ENCODE measurements at regions not wholly inside any gene's neighbourhood (a gene's known extent, or its start where the extent isn't known, plus 50 kb on each side); places are given as distances from the start of the nearest gene placed in this dataset.

DNA sequence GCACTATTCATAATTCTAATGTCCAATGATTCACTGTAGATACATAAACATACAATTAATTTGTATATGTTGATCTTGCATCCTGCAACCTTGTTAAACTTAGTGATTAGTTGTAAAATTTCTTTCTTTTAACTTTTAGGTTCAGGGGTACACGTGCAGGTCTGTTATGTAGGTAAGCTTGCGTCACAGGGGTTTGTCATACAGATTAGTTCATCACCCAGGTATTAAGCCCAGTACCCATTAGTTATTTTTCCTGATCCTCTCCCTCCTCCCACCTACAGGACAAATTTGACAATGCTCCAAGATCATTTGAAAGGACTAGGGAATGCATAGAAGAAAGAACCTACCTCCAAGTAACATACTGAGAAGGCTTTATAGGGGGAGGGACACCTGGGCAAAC is 290.1 kb downstream of the SRBD1 start:
- Histone ChIP-seq H3K4me3 (ENCODE audit: low read length in 2 of 2) (no peak overlapping the region), H3K9ac (ENCODE audit: low read length in 2 of 2) (no peak overlapping the region), H3K9me3 (ENCODE audit: control insufficient read depth in 2 of 2, low read length in 2 of 2) (peaks cover 0 to 3% of the 10 kb centered on the region in 2 donors), H3K4me1 (ENCODE audit: control insufficient read depth, insufficient read depth, low read length) (peaks cover 18% of the 10 kb centered on the region), H3K36me3 (ENCODE audit: control insufficient read depth in 2 of 2, insufficient read depth in 2 of 2, low read length in 2 of 2) (no peaks in the 10 kb centered on the region), H3K27ac (ENCODE audit: low read length) (no peak overlapping the region), H3K27me3 (ENCODE audit: control insufficient read depth in 1 of 2, insufficient read depth in 2 of 2, low read length in 2 of 2) (no peaks in the 10 kb centered on the region)

DNA sequence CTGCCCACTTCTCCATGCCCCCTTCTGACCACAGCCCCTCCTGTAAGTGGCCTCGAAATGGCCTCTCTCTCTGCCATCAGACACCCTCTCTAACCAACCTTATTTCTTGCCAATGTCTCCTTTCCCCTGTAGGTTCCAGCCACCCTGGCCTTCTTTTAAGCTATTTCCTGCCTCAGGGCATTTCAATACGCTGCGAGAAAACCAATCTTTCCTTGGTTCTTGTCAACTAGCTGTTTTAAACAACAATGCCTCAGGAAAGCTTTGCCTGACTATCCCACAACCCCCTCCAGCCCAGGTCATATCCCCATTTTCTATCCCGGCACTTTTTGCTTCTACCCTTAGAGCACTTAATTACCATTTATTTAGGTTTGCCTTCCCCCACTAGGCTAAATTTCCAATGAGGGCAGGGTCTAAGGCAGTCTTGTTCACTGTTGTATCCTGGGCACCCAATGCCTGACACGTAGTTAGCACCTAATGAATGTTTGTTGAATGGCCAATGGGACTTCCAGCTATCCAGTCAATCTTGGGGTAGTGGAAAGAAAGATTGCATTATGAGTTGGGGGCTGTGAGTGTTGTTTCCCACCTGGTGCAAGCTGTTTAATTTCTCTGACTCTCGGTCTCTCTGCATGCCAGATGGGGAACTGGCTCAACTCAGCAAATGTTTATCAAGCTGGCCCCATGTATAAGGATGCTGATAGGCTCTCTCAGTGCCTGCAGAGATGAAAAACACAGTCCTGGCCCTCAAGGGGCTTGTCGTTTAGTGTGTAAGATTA is 291.2 kb downstream of the SRBD1 start:
- Histone ChIP-seq H3K27ac (ENCODE audit: low read length) (no peak overlapping the region), H3K4me1 (ENCODE audit: control insufficient read depth, insufficient read depth, low read length) (peaks cover 24% of the 10 kb centered on the region), H3K9me3 (ENCODE audit: control insufficient read depth in 2 of 2, low read length in 2 of 2) (peaks cover 0 to 3% of the 10 kb centered on the region in 2 donors), H3K36me3 (ENCODE audit: control insufficient read depth in 2 of 2, insufficient read depth in 2 of 2, low read length in 2 of 2) (no peaks in the 10 kb centered on the region), H3K4me3 (ENCODE audit: low read length in 2 of 2) (no peak overlapping the region), H3K27me3 (ENCODE audit: control insufficient read depth in 1 of 2, insufficient read depth in 2 of 2, low read length in 2 of 2) (no peaks in the 10 kb centered on the region), H3K9ac (ENCODE audit: low read length in 2 of 2) (no peak overlapping the region)

DNA sequence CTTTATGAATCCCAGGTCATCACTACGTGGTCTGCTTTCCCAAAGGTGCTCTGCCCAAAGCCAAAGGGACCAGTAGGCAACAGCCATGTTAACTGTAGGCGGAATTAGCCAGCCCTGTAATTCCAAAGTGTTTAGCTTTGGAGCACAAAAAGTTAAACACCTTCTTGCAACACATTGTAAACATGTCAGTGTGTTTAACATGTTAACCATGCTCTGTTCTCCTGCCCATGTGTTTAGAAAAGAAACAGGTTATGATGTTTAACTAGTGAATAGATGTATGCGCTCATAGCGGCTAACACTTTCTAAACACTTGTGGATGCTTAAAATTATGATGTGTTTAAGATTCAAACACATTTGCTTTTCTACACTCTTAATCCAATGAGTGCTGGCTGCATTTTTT is 292.4 kb downstream of the SRBD1 start:
- Histone ChIP-seq H3K9me3 (ENCODE audit: control insufficient read depth in 2 of 2, low read length in 2 of 2) (peaks cover 0 to 2% of the 10 kb centered on the region in 2 donors), H3K36me3 (ENCODE audit: control insufficient read depth in 2 of 2, insufficient read depth in 2 of 2, low read length in 2 of 2) (no peaks in the 10 kb centered on the region), H3K27ac (ENCODE audit: low read length) (no peak overlapping the region), H3K4me3 (ENCODE audit: low read length in 2 of 2) (no peak overlapping the region), H3K4me1 (ENCODE audit: control insufficient read depth, insufficient read depth, low read length) (peaks cover 24% of the 10 kb centered on the region), H3K9ac (ENCODE audit: low read length in 2 of 2) (no peak overlapping the region), H3K27me3 (ENCODE audit: control insufficient read depth in 1 of 2, insufficient read depth in 2 of 2, low read length in 2 of 2) (no peaks in the 10 kb centered on the region)

DNA sequence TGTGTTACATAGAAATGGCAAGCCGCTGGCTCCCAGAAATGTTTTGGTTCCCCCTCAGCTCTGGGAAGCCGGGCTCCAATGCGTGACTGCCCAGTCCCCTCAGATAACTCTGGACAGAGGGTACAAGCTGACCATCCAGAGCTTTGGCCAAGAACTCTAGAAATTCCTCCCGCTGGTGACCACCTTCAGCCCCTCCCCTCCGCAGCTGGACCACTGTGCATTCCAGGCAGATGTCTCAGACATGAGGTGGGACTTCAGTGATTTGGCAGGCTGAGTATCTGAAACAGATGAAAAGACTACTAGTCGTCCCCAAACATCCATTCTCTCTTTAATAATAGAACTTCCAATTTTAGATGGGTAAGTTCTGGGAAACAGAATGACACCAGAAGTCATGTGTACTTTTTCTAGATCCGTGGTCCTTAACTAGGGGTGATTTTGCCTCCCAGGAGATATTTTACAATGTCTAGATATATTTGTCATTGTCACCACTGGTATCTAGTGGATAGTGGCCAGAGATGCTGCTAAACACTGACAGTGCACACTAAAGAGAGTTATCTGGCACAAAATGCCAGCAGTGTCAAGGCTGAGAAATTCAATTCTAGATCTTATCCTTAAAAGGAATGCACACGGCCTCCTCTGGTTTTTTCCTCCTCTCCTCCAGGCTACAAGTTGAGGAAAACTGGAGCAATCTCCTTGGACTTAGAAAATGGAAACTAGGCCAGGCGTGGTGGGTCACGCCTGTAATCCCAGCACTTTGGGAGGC is 294.3 kb downstream of the SRBD1 start:
- Histone ChIP-seq H3K27me3 (ENCODE audit: control insufficient read depth in 1 of 2, insufficient read depth in 2 of 2, low read length in 2 of 2) (no peaks in the 10 kb centered on the region), H3K4me3 (ENCODE audit: low read length in 2 of 2) (no peak overlapping the region)

DNA sequence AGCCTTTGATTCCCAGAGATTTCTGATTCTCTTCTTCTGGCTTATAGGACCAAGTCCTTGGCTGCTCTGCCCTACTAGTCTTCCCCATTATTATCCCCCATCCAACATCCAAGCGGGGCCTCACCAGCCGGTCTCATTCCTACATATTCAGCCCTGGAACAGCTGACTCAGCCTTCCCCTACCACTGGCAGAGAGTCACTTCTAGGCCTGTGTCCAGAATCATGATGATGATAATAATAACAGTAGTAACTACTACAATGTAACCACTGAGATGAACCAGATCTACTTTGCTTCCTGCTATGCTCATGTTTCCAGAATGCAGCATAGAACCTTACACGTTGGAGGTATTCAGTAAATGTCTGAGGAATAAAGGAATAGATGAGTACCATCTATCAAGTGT is 295.2 kb downstream of the SRBD1 start:
- Histone ChIP-seq H3K27ac (ENCODE audit: low read length) (peak overlapping the region; percentile 55), H3K9ac (ENCODE audit: low read length in 2 of 2) (peak overlapping the region in 1 of 2 donors; percentile 28)

More for the DNA sequence above, 294.3 kb downstream of the SRBD1 start:
- H3K4me1 ChIP-seq (ENCODE audit: control insufficient read depth, insufficient read depth, low read length), result peaks cover 24% of the 10 kb centered on the region
- no peaks in the 10 kb centered on the region for H3K9me3 ChIP-seq (ENCODE audit: control insufficient read depth in 2 of 2, low read length in 2 of 2)
- peak overlapping the region; percentile 55 for H3K27ac ChIP-seq (ENCODE audit: low read length)
- no peak overlapping the region for H3K9ac ChIP-seq (ENCODE audit: low read length in 2 of 2)
- H3K36me3 ChIP-seq (ENCODE audit: control insufficient read depth in 2 of 2, insufficient read depth in 2 of 2, low read length in 2 of 2), result no peaks in the 10 kb centered on the region

DNA sequence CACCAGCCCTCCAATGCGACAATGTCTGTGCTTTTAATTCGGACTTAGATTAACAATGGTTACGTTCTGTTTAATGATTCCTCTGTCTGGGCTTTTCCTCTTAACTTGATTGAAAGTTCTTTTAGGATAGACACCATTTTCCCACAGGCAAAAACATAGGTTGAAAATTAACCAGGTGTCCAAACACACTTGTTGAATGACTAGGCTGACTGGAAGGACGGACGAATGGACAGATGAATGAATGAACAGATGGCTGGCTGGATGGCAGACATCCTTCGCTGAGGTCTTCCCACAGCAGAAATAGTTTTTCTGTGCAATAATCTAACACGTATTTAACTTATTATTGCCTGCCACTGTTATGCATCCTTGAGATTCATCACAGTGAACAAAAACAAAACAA is 298.8 kb downstream of the SRBD1 start:
- Histone ChIP-seq H3K36me3 (ENCODE audit: control insufficient read depth in 2 of 2, insufficient read depth in 2 of 2, low read length in 2 of 2) (no peaks in the 10 kb centered on the region), H3K27ac (ENCODE audit: low read length) (no peak overlapping the region), H3K27me3 (ENCODE audit: control insufficient read depth in 1 of 2, insufficient read depth in 2 of 2, low read length in 2 of 2) (no peaks in the 10 kb centered on the region), H3K4me3 (ENCODE audit: low read length in 2 of 2) (no peak overlapping the region), H3K9ac (ENCODE audit: low read length in 2 of 2) (no peak overlapping the region), H3K4me1 (ENCODE audit: control insufficient read depth, insufficient read depth, low read length) (peaks cover 16% of the 10 kb centered on the region), H3K9me3 (ENCODE audit: control insufficient read depth in 2 of 2, low read length in 2 of 2) (no peaks in the 10 kb centered on the region)

More for the DNA sequence above, 295.2 kb downstream of the SRBD1 start:
- H3K27me3 ChIP-seq (ENCODE audit: control insufficient read depth in 1 of 2, insufficient read depth in 2 of 2, low read length in 2 of 2), result no peaks in the 10 kb centered on the region
- no peak overlapping the region for H3K4me3 ChIP-seq (ENCODE audit: low read length in 2 of 2)
- H3K36me3 ChIP-seq (ENCODE audit: control insufficient read depth in 2 of 2, insufficient read depth in 2 of 2, low read length in 2 of 2), result no peaks in the 10 kb centered on the region
- H3K9me3 ChIP-seq (ENCODE audit: control insufficient read depth in 2 of 2, low read length in 2 of 2), result no peaks in the 10 kb centered on the region
- peaks cover 24% of the 10 kb centered on the region for H3K4me1 ChIP-seq (ENCODE audit: control insufficient read depth, insufficient read depth, low read length)

DNA sequence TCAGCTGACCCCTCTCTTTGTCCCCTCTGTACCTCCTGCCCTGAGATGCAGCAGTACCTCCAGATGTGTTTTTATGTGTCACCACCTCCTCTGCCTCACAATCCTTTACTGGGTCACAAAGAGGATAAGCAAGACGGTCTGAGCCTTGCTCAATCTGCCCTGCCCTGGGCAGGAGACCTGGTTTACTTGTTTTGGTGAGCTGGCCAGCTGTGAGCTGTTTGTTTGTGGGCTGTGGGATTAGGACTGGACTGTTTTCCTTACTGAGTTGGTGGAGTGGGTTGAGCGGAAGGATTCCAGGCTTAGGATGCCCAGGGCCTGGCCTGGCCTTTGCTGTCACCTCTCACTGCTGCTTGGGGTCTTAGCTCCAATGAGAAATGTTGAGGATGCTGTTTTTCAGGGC is 299.5 kb downstream of the SRBD1 start:
- no peaks in the 10 kb centered on the region for H3K27me3 ChIP-seq (ENCODE audit: control insufficient read depth in 1 of 2, insufficient read depth in 2 of 2, low read length in 2 of 2)
- no peak overlapping the region for H3K27ac ChIP-seq (ENCODE audit: low read length)
- H3K9me3 ChIP-seq (ENCODE audit: control insufficient read depth in 2 of 2, low read length in 2 of 2), result no peaks in the 10 kb centered on the region
- H3K4me1 ChIP-seq (ENCODE audit: control insufficient read depth, insufficient read depth, low read length), result peaks cover 12% of the 10 kb centered on the region
- no peak overlapping the region for H3K9ac ChIP-seq (ENCODE audit: low read length in 2 of 2)
- no peaks in the 10 kb centered on the region for H3K36me3 ChIP-seq (ENCODE audit: control insufficient read depth in 2 of 2, insufficient read depth in 2 of 2, low read length in 2 of 2)
- H3K4me3 ChIP-seq (ENCODE audit: low read length in 2 of 2), result no peak overlapping the region

DNA sequence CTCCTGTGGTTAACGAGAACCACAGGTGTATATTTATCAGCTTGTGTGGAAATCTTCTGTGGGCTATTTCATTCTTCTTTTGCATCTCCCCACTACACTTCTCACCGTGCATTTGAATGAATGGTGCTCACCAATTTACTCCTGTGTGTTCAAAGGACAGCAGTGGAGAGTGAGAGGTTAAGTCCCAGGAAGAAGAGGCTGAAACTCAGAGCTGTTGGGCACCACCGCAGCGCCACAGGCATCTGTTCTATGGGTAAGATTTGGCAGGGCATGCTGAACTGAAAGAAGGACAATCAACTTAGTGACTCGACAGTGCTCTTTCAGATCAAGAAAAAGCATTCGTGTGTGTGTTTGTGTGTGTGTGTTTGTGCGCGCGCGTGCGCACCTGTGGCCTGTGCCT is 297.9 kb upstream of the SIX2 start:
- H3K4me3 ChIP-seq (ENCODE audit: low read length in 2 of 2), result no peak overlapping the region
- H3K27ac ChIP-seq (ENCODE audit: low read length), result no peak overlapping the region
- no peaks in the 10 kb centered on the region for H3K36me3 ChIP-seq (ENCODE audit: control insufficient read depth in 2 of 2, insufficient read depth in 2 of 2, low read length in 2 of 2)
- H3K9me3 ChIP-seq (ENCODE audit: control insufficient read depth in 2 of 2, low read length in 2 of 2), result no peaks in the 10 kb centered on the region
- no peaks in the 10 kb centered on the region for H3K27me3 ChIP-seq (ENCODE audit: control insufficient read depth in 1 of 2, insufficient read depth in 2 of 2, low read length in 2 of 2)
- H3K4me1 ChIP-seq (ENCODE audit: control insufficient read depth, insufficient read depth, low read length), result no peaks in the 10 kb centered on the region
- H3K9ac ChIP-seq (ENCODE audit: low read length in 2 of 2), result no peak overlapping the region

DNA sequence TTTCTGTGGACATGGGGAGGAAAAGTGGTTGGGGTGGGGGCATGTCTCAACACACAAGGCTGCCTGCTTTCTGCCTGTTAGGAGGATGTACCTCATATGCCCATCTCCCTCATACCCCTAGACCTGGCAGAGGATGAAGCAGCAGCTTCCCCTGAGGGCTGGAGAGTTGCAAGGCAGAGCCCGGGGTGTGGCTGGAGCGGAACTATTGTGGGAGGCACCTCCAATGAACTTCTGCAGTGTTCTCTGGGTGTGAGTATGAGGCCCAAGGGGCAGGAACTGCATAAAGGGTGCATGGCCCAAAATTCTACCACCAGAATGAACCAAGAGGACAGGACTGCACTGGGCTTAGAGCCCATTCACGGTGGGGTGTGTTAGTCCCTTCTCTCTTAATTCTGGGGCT is 296.3 kb upstream of the SIX2 start:
- no peak overlapping the region for H3K27ac ChIP-seq (ENCODE audit: low read length)

DNA sequence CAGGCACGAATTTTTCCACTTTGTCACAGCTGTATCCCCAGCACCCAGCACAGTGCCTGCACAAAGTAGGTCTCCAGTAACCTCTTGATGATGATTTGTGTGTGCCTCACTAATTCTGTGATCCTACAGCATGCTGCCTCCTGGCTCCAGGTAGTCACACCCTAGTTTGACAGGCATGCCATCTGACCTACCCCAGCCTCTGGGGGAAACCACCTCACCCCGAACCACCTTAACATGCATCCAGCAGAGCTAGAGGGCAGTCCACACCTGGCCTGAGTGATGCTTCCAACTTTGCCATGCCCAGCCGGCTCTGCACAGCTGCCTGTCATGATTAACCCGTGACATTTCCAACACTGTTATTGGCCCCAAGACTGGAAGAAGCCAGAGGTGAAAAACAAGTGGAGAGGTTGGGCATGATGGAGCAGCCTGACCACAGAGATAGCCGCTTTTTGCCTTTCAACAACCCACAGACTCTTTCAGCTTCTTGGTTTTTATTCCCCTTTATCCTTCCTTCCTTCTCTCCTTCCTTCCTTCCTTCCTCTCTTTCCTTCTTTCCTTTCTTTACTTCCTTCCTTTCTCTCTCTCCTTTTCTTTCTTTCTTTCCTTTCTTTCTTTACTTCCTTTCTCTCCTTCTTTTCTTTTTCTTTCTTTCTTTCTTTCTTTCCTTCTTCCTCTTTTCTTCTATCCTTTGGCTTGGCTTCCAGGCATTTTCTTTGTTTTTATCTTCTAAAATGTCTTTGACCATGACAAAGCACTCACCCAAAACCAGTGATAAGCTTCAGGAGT is 294.4 kb upstream of the SIX2 start:
- H3K36me3 ChIP-seq (ENCODE audit: control insufficient read depth in 2 of 2, insufficient read depth in 2 of 2, low read length in 2 of 2), result no peaks in the 10 kb centered on the region
- H3K27me3 ChIP-seq (ENCODE audit: control insufficient read depth in 1 of 2, insufficient read depth in 2 of 2, low read length in 2 of 2), result no peaks in the 10 kb centered on the region
- no peak overlapping the region for H3K9ac ChIP-seq (ENCODE audit: low read length in 2 of 2)
- no peaks in the 10 kb centered on the region for H3K4me1 ChIP-seq (ENCODE audit: control insufficient read depth, insufficient read depth, low read length)
- H3K27ac ChIP-seq (ENCODE audit: low read length), result no peak overlapping the region
- H3K9me3 ChIP-seq (ENCODE audit: control insufficient read depth in 2 of 2, low read length in 2 of 2), result no peaks in the 10 kb centered on the region
- H3K4me3 ChIP-seq (ENCODE audit: low read length in 2 of 2), result no peak overlapping the region

More for the DNA sequence above, 296.3 kb upstream of the SIX2 start:
- H3K4me1 ChIP-seq (ENCODE audit: control insufficient read depth, insufficient read depth, low read length), result no peaks in the 10 kb centered on the region
- no peaks in the 10 kb centered on the region for H3K27me3 ChIP-seq (ENCODE audit: control insufficient read depth in 1 of 2, insufficient read depth in 2 of 2, low read length in 2 of 2)
- no peaks in the 10 kb centered on the region for H3K9me3 ChIP-seq (ENCODE audit: control insufficient read depth in 2 of 2, low read length in 2 of 2)
- H3K36me3 ChIP-seq (ENCODE audit: control insufficient read depth in 2 of 2, insufficient read depth in 2 of 2, low read length in 2 of 2), result no peaks in the 10 kb centered on the region
- H3K4me3 ChIP-seq (ENCODE audit: low read length in 2 of 2), result no peak overlapping the region
- no peak overlapping the region for H3K9ac ChIP-seq (ENCODE audit: low read length in 2 of 2)
